Endothelial cell of umbilical vein (primary cell): ENCODE measurements at regions not wholly inside any gene's neighbourhood (a gene's known extent, or its start where the extent isn't known, plus 50 kb on each side); places are given as distances from the start of the nearest gene placed in this dataset.

ENCODE experiments used
- BruUV-seq: library from RNA; stranded (reverse); fragments of 400-500 nt; replicated peaks from 2 replicates; lab custom pipeline; 2021; lab: Mats Ljungman, UMichigan
- CTCF ChIA-PET: fragments of 300-600, 350-600 bp; sonication (Branson Sonifier 250); formaldehyde crosslinking; loops from one replicate; lab custom pipeline; 2021; ENCODE audit warnings: antibody characterized with exemption, inconsistent platforms; lab: Charles Lee
- POLR2A ChIA-PET: fragments of 300-600, 350-600 bp; sonication (Branson Sonifier 250); formaldehyde crosslinking; loops from one replicate; lab custom pipeline; 2021; ENCODE audit warnings: antibody characterized with exemption, inconsistent platforms; lab: Charles Lee
- DNase-seq: peaks from one replicate; pipeline ENCODE4 v3.0.0-alpha.2; 2011; ENCODE audit warnings: low read depth, low spot score
- FAIRE-seq: peaks from 2 replicates; lab custom pipeline; 2011; peaks lifted over from hg19 to GRCh38; lab: Jason Lieb, UNC
- H2AFZ ChIP-seq: 2 replicates; pipeline ENCODE4 v1.6.0; 2012; ENCODE audit warnings: low read depth, low read length, control low read depth, inconsistent platforms
- H3K27ac ChIP-seq: 2 replicates; pipeline ENCODE4 v1.5.1; 2011; ENCODE audit warnings: low read depth, mild to moderate bottlenecking, control low read depth, low read length, moderate library complexity; ENCODE audit not compliant: insufficient read depth
- H3K27me3 ChIP-seq, 2 experiments: 2 replicates each; pipeline versions ENCODE4 v1.6.0 to v1.6.1; 2011; ENCODE audit warnings: low read length in 2 of 2, mixed read lengths in 1 of 2; ENCODE audit not compliant: control insufficient read depth in 2 of 2, insufficient read depth in 2 of 2
- H3K36me3 ChIP-seq, 2 experiments: 2 replicates in 1 of 2; 3 replicates in 1 of 2; pipeline ENCODE4 v1.5.1; 2011; ENCODE audit warnings: low read length in 2 of 2, mild to moderate bottlenecking in 1 of 2, moderate library complexity in 1 of 2; ENCODE audit not compliant: control insufficient read depth in 2 of 2, insufficient read depth in 2 of 2; ENCODE audit errors: extremely low read depth in 1 of 2
- H3K4me1 ChIP-seq: 3 replicates; pipeline ENCODE4 v1.5.1; 2011; ENCODE audit warnings: mild to moderate bottlenecking, low read length; ENCODE audit not compliant: control insufficient read depth, insufficient read depth; ENCODE audit errors: extremely low read depth
- H3K4me2 ChIP-seq: 2 replicates; pipeline ENCODE4 v1.6.1; 2011; ENCODE audit warnings: low read length, control low read depth, mixed read lengths; ENCODE audit not compliant: insufficient read depth
- H3K4me3 ChIP-seq, 3 experiments: fragments of 200-600 bp in 1 of 3; sonication (generic), shearing (Covaris generic) in 1 of 3; replicated peaks in 1 of 3; 2 replicates each; pipeline ENCODE4 v1.5.1; 2011 to 2016; ENCODE audit warnings: control low read depth in 3 of 3, low read length in 3 of 3, mild to moderate bottlenecking in 2 of 3, inconsistent platforms in 1 of 3, low read depth in 1 of 3, moderate library complexity in 1 of 3; ENCODE audit not compliant: insufficient read depth in 1 of 3
- H3K79me2 ChIP-seq: 2 replicates; pipeline ENCODE4 v1.6.0; 2012; ENCODE audit warnings: low read length, inconsistent platforms; ENCODE audit not compliant: control insufficient read depth, insufficient read depth
- H3K9ac ChIP-seq: replicated peaks from 2 replicates; pipeline ENCODE3; 2011; ENCODE audit warnings: low read length, control low read depth; ENCODE audit not compliant: insufficient read depth; ENCODE audit errors: extremely low read depth
- H3K9me1 ChIP-seq: replicated peaks from 3 replicates; pipeline ENCODE4 v1.6.0; 2011; ENCODE audit warnings: mild to moderate bottlenecking, low read length; ENCODE audit not compliant: control insufficient read depth, insufficient read depth; ENCODE audit errors: extremely low read depth
- H3K9me3 ChIP-seq: replicated peaks from 2 replicates; pipeline ENCODE4 v1.5.1; 2012; ENCODE audit warnings: low read length, inconsistent platforms; ENCODE audit not compliant: control insufficient read depth, insufficient read depth
- H4K20me1 ChIP-seq: replicated peaks from 2 replicates; pipeline ENCODE3; 2011; ENCODE audit warnings: mild to moderate bottlenecking, low read length; ENCODE audit not compliant: control insufficient read depth, insufficient read depth; ENCODE audit errors: extremely low read depth
- EZH2 ChIP-seq: IDR thresholded peaks from 2 replicates; pipeline ENCODE4 v1.6.1; 2012; ENCODE audit warnings: borderline replicate concordance, low read depth, mild to moderate bottlenecking, moderate library complexity, low read length, inconsistent platforms; ENCODE audit not compliant: severe bottlenecking
- FOS ChIP-seq: IDR thresholded peaks from 2 replicates; pipeline ENCODE4 v1.6.1; 2011; ENCODE audit warnings: mild to moderate bottlenecking, low read length, moderate library complexity, borderline replicate concordance; ENCODE audit not compliant: insufficient read depth
- GATA2 ChIP-seq: IDR thresholded peaks from 2 replicates; pipeline ENCODE4 v1.7.0; 2011; ENCODE audit warnings: low read depth, mild to moderate bottlenecking, moderate library complexity, mixed read lengths, low read length; ENCODE audit not compliant: insufficient read length, insufficient read depth
- JUN ChIP-seq: IDR thresholded peaks from 2 replicates; pipeline ENCODE4 v1.6.1; 2011; ENCODE audit warnings: borderline replicate concordance, low read depth; ENCODE audit not compliant: insufficient read length, insufficient read depth
- MYC ChIP-seq: IDR thresholded peaks from one replicate; pipeline ENCODE4 v1.6.1; 2011; ENCODE audit warnings: mild to moderate bottlenecking, low read depth, low read length
- POLR2A ChIP-seq: IDR thresholded peaks from 2 replicates; pipeline ENCODE4 v1.6.1; 2012; ENCODE audit warnings: low read depth, mild to moderate bottlenecking, control low read depth, low read length
- POLR2AphosphoS5 ChIP-seq: IDR thresholded peaks from 2 replicates; pipeline ENCODE4 v1.6.1; 2012; ENCODE audit warnings: low read depth, mild to moderate bottlenecking, control low read depth, low read length, moderate library complexity; ENCODE audit not compliant: insufficient read depth
- dilution Hi-C: fragments of 300-500 bp; cut with MboI; formaldehyde crosslinking; loops from one replicate; pipeline ENCODE4 v1.15.0; 2019; ENCODE audit warnings: low sequenced_read_pairs; ENCODE audit not compliant: extremely low pct_ligation_motif_present
- intact Hi-C: fragments of 100-400 bp; cut with micrococcal nuclease; formaldehyde crosslinking; loops from one replicate; pipeline ENCODE4 v1.10.0; 2022
- TF ChIP-seq, protein P1 (sequence below): IDR thresholded peaks from 2 replicates; pipeline ENCODE4 v1.6.1; 2011; ENCODE audit not compliant: insufficient read depth, insufficient read length
- TF ChIP-seq, protein P2 (sequence below), 2 donors: IDR thresholded peaks; 1 replicate in 1 of 2; 2 replicates in 1 of 2; pipeline ENCODE4 v1.5.1; 2011; ENCODE audit warnings: low read length in 2 of 2, mild to moderate bottlenecking in 2 of 2, moderate library complexity in 2 of 2, control low read depth in 1 of 2, inconsistent platforms in 1 of 2, low read depth in 1 of 2; ENCODE audit not compliant: insufficient read depth in 1 of 2; ENCODE audit errors: extremely low read depth in 1 of 2

DNA sequence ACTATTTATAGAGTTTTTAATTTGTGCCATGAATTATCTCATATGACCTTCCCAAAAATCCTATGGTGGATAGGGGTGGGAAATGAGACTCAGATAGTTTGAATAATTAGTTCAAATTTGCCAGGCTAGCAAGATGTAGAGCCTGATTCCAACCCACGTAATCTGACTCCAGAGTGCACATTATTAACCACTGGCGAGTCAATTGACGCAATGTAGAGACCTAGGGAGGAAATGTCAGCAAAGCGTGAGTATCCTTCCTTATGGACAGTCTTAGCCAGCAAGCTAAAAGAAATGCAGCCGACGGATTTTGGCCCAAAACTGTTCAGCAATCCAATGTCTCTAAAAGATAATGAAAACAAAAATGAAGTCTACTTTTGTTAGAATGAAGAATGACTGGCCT is 193.3 kb upstream of the KRR1 start:
- H3K27ac ChIP-seq, result no peak overlapping the region
- BruUV-seq, result no TSS peak
- no peak overlapping the region for H3K9ac ChIP-seq
- no peak overlapping the region for H3K4me3 ChIP-seq
- H2AFZ ChIP-seq, result no peak overlapping the region
- intact Hi-C loops, result loop anchor here (5.0 kb wide), 1 partner anchor 142 kb away; no protein-coding TSS in a partner anchor
- no peaks in the 10 kb centered on the region for H4K20me1 ChIP-seq
- H3K36me3 ChIP-seq, result no peaks in the 10 kb centered on the region
- ChIA-PET POLR2A (no interaction called here), CTCF (interaction anchor here (1.0 to 1.9 kb wide), 2 partner anchors 326 to 333 kb away, joined by 3 to 10 read pairs; partner anchors contain the start of gene PHLDA1)
- dilution Hi-C loops, result no loop called here
- H3K4me1 ChIP-seq, result peaks cover 56% of the 10 kb centered on the region
- H3K79me2 ChIP-seq, result no peaks in the 10 kb centered on the region
- H3K9me1 ChIP-seq, result no peaks in the 10 kb centered on the region
- no peaks in the 10 kb centered on the region for H3K27me3 ChIP-seq
- H3K4me2 ChIP-seq, result no peak overlapping the region
- H3K9me3 ChIP-seq, result no peaks in the 10 kb centered on the region
- FAIRE-seq (no peak), DNase-seq (no peak)
- no peak for TF ChIP-seq GATA2
- no peak for TF ChIP-seq MYC
- TF ChIP-seq EZH2, result no peak
- TF ChIP-seq POLR2AphosphoS5, result no peak
- TF ChIP-seq JUN, result no peak
- TF ChIP-seq, protein P1, sequence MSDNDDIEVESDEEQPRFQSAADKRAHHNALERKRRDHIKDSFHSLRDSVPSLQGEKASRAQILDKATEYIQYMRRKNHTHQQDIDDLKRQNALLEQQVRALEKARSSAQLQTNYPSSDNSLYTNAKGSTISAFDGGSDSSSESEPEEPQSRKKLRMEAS, result no peak
- no peak for TF ChIP-seq FOS
- TF ChIP-seq, protein P2, sequence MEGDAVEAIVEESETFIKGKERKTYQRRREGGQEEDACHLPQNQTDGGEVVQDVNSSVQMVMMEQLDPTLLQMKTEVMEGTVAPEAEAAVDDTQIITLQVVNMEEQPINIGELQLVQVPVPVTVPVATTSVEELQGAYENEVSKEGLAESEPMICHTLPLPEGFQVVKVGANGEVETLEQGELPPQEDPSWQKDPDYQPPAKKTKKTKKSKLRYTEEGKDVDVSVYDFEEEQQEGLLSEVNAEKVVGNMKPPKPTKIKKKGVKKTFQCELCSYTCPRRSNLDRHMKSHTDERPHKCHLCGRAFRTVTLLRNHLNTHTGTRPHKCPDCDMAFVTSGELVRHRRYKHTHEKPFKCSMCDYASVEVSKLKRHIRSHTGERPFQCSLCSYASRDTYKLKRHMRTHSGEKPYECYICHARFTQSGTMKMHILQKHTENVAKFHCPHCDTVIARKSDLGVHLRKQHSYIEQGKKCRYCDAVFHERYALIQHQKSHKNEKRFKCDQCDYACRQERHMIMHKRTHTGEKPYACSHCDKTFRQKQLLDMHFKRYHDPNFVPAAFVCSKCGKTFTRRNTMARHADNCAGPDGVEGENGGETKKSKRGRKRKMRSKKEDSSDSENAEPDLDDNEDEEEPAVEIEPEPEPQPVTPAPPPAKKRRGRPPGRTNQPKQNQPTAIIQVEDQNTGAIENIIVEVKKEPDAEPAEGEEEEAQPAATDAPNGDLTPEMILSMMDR (IDR thresholded peaks at IDR 0.05; ENCODE audit: extremely low read depth in 1 of 2, insufficient read depth in 1 of 2, low read depth in 1 of 2, low read length in 2 of 2), result no peak
- no peak for TF ChIP-seq POLR2A
